ENCODE measurements at regions not wholly inside any gene's neighbourhood (a gene's known extent, or its start where the extent isn't known, plus 50 kb on each side); places are given as distances from the start of the nearest gene placed in this dataset.
A peak's percentile ranks its signal among the peaks of the same experiment; 100 is the strongest.

- H3K27ac Mint-ChIP-seq, result no peak overlapping the region
- no peak for TF ChIP-seq CTCF (IDR thresholded peaks at IDR 0.05)
- intact Hi-C loops (cut with micrococcal nuclease), result no loop called here
- no peaks in the 10 kb centered on the region for H3K36me3 Mint-ChIP-seq
- no peaks in the 10 kb centered on the region for H3K79me2 ChIP-seq (ENCODE audit: insufficient read depth, low read length)
- WGBS (ENCODE audit: insufficient coverage), result no CpG with 5 or more reads among the region's 7 CpGs
- no peaks in the 10 kb centered on the region for H3K4me1 ChIP-seq (ENCODE audit: control insufficient read depth in 1 of 2, insufficient read depth in 2 of 2, low read length in 2 of 2)
- no peaks in the 10 kb centered on the region for H3K9me3 ChIP-seq (replicated peaks in 1 of 2; ENCODE audit: control insufficient read depth in 1 of 2, insufficient read depth in 1 of 2, low read length in 2 of 2)
- DNase-seq, result no peak
- no peak overlapping the region for H2AFZ ChIP-seq (ENCODE audit: insufficient read depth, low read depth, low read length, poor library complexity, severe bottlenecking)
- H3K27ac ChIP-seq (ENCODE audit: low read depth in 1 of 2, low read length in 2 of 2), result no peak overlapping the region
- no peaks in the 10 kb centered on the region for H3K36me3 ChIP-seq (replicated peaks in 1 of 2; ENCODE audit: control insufficient read depth in 1 of 2, insufficient read depth in 2 of 2, low read length in 2 of 2)
- H3K27me3 ChIP-seq (ENCODE audit: control insufficient read depth in 2 of 2, insufficient read depth in 2 of 2, low read length in 2 of 2), result peaks cover 0 to 2% of the 10 kb centered on the region in 2 donors
- H3K4me3 Mint-ChIP-seq, result no peak overlapping the region
- H3K4me2 ChIP-seq (replicated peaks; ENCODE audit: extremely low read depth, low read length, poor library complexity, severe bottlenecking), result no peak overlapping the region
- H3K4me3 ChIP-seq (replicated peaks in 1 of 3; ENCODE audit: low read depth in 2 of 3, low read length in 3 of 3), result no peak overlapping the region
- H4K20me1 ChIP-seq (ENCODE audit: insufficient read depth, low read length), result no peaks in the 10 kb centered on the region
- H3K9me3 Mint-ChIP-seq, result peaks cover 0 to 2% (median 0%) of the 10 kb centered on the region in 7 donors
- H3K9ac ChIP-seq (ENCODE audit: insufficient read depth, low read length, poor library complexity, severe bottlenecking), result no peak overlapping the region
- peaks cover 7 to 16% (median 7%) of the 10 kb centered on the region in 3 donors for H3K27me3 Mint-ChIP-seq (ENCODE audit: low read depth in 3 of 3)
- peaks cover 9% of the 10 kb centered on the region for H3K4me1 Mint-ChIP-seq
Observed at GRCh38 chr17:77001487-77001886, 133.3 kb downstream of the MGAT5B start.

- Histone ChIP-seq H3K36me3 (replicated peaks in 1 of 2; ENCODE audit: control insufficient read depth in 1 of 2, insufficient read depth in 2 of 2, low read length in 2 of 2) (no peaks in the 10 kb centered on the region), H3K9me3 (replicated peaks in 1 of 2; ENCODE audit: control insufficient read depth in 1 of 2, insufficient read depth in 1 of 2, low read length in 2 of 2) (no peaks in the 10 kb centered on the region), H3K4me3 (replicated peaks in 1 of 3; ENCODE audit: low read depth in 2 of 3, low read length in 3 of 3) (no peak overlapping the region), H3K9ac (ENCODE audit: insufficient read depth, low read length, poor library complexity, severe bottlenecking) (no peak overlapping the region), H3K4me2 (replicated peaks; ENCODE audit: extremely low read depth, low read length, poor library complexity, severe bottlenecking) (no peak overlapping the region), H3K27ac (ENCODE audit: low read depth in 1 of 2, low read length in 2 of 2) (no peak overlapping the region), H4K20me1 (ENCODE audit: insufficient read depth, low read length) (no peaks in the 10 kb centered on the region), H3K27me3 (ENCODE audit: control insufficient read depth in 2 of 2, insufficient read depth in 2 of 2, low read length in 2 of 2) (peaks cover 0 to 2% of the 10 kb centered on the region in 2 donors), H3K79me2 (ENCODE audit: insufficient read depth, low read length) (no peaks in the 10 kb centered on the region), H2AFZ (ENCODE audit: insufficient read depth, low read depth, low read length, poor library complexity, severe bottlenecking) (no peak overlapping the region), H3K4me1 (ENCODE audit: control insufficient read depth in 1 of 2, insufficient read depth in 2 of 2, low read length in 2 of 2) (no peaks in the 10 kb centered on the region)
- peaks cover 0 to 2% (median 0%) of the 10 kb centered on the region in 7 donors for H3K9me3 Mint-ChIP-seq
- intact Hi-C loops (cut with micrococcal nuclease), result no loop called here
- H3K4me1 Mint-ChIP-seq, result peaks cover 9% of the 10 kb centered on the region
- peak overlapping the region in 1 of 7 donors; percentile 10 for H3K27ac Mint-ChIP-seq
- H3K4me3 Mint-ChIP-seq, result no peak overlapping the region
- WGBS (ENCODE audit: insufficient coverage), result 79% methylated on average over 10 of the region's 23 CpGs
- peaks cover 4 to 14% (median 9%) of the 10 kb centered on the region in 3 donors for H3K27me3 Mint-ChIP-seq (ENCODE audit: low read depth in 3 of 3)
- TF ChIP-seq CTCF (IDR thresholded peaks at IDR 0.05), result no peak
- no peaks in the 10 kb centered on the region for H3K36me3 Mint-ChIP-seq
- DNase-seq, result no peak
Observed at GRCh38 chr17:77002103-77003045, 134.2 kb downstream of the MGAT5B start.

Data from CD14-positive monocyte (primary cell).